Hindlimb muscle (tissue), 1 donor: ENCODE measurements at regions not wholly inside any gene's neighbourhood (a gene's known extent, or its start where the extent isn't known, plus 50 kb on each side); places are given as distances from the start of the nearest gene placed in this dataset.

Experiments used
- DNase-seq: peaks from one replicate; pipeline ENCODE4 v3.0.0-alpha.2; 2013

- DNase-seq = no peak
Observed at GRCh38 chr20:16115911-16116552, 457.2 kb downstream of the KIF16B start.

DNA sequence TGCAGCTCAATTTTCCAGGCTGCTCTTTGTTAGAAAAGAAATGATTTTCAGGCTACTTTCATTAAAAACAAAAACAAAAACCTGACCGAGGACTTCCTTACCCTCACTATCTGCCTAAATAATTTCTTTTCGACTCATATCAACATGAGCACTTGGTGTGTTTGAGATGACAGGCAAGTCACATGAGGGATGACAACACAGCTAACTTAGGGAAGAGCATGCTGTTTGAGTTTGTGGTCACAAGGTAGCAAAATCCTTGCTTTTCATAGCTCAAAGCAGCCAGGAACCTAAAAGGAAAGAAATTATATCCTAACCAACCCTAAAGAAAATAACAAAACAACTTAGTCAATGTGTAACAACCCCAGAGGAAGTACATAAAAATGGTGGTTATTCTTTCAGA, 459.5 kb downstream of the KIF16B start:
- no peak for DNase-seq

DNA sequence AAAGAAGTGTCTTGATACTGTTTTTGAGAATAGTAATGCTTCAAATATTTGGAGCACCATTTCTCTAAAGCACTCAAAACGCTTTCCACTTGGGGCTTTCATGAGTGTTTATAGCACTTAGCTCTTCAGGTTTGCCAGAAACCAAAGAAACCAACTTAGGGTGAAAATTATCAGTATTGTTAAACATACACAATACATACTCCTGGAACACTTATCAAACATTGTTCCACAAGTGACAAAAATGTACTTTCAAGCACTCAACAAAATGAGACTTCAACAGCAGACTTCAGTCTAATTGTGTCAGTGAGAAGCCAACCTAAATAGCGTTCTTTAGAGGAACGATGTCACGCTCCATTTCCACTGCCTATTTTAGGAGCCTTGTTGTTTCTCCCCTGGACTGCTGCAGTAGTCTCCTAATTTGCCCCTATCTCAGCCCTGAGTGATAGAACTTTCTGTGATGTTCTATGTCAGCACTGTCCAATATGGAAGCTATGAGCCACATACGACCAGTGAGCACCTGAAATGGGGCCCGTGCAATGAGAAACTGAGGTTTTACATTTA, 461.3 kb downstream of the KIF16B start:
- DNase-seq = no peak

DNA sequence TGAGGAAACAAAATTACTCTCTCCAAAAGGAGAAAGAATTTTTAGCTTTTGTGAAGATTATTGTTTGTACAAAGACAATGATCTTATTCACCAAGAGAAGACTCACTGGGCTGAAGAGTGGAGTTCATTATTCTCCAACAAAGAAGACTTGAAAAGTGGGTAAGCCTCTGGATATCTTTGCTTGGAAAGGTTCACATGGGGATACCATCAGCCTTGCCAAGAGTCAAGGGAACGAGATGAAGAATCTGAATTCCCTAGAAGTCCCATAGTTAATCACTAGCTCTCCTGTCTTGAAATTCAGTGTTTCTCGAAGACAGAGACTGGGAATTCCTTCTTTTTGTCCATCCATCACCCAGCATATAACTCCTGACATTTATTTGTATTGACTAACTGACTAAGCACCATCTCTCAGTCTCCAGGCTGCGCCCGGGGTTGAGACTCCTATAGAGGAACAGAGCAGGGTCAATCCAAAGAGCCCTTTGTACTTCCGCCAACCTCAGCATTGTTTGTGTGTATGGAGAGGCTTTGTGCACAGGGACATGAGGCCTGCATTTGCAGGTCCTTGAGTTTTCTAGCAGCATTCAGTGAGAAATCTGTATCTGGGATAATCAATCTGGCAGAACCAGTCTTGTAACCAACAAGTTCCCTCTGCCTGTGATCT, 461.9 kb downstream of the KIF16B start:
- DNase-seq = no peak

- DNase-seq = no peak
Observed at GRCh38 chr20:16107172-16107870, 465.9 kb downstream of the KIF16B start.

GRCh38 chr20:16106191-16106849, 466.9 kb downstream of the KIF16B start:
- peak; percentile 23 for DNase-seq

DNA sequence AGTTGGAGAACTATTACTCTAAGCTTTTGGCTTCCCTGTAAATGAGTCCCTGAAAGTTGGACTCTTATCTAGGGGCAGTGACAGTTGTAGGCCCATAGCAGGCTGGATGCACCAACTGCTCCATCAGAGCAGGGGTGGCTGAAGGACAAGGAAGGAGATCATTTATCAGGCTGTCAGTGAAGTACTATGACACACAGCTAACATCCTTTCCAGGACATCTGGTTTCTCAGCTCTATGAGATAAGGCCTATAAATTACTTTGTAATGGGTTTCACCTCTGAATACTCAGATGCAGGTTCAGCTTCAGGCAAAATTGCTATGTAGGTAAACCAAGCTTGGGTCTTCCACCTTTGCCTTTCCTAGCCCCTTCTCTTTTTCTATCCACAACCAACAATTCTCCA, 468.5 kb downstream of the KIF16B start:
- DNase-seq = no peak
